Naive thymus-derived CD8-positive, alpha-beta T cell (primary cell): ENCODE measurements at regions not wholly inside any gene's neighbourhood (a gene's known extent, or its start where the extent isn't known, plus 50 kb on each side); places are given as distances from the start of the nearest gene placed in this dataset.
"Not testable (repeated sequence)": the region's sequence is repeated elsewhere in the genome, so short reads cannot be mapped to it uniquely, and the experiment has no call there.

Experiments used
- ATAC-seq, 2 donors: fragments of 150-1000 bp; cut with Tn5 transposase in 1 of 2; sonication (Bioruptor Pico), chemical (Tn5 transposase) in 1 of 2; 1 replicate in 1 of 2; 2 replicates in 1 of 2; pipeline ENCODE4 v1.10.0; 2021; ENCODE audit warnings: mild to moderate bottlenecking in 2 of 2, moderate library complexity in 2 of 2
- POLR2A ChIA-PET: fragments of 350-600 bp; sonication (Branson Sonifier 250); formaldehyde crosslinking; loops from one replicate; lab custom pipeline; 2021; ENCODE audit warnings: antibody characterized with exemption; lab: Charles Lee
- DNase-seq, 10 donors: peaks; one replicate each; pipeline versions ENCODE4 v3.0.0 to v3.0.0-alpha.2; 2020 to 2022
- H3K27ac Mint-ChIP-seq, 10 donors: one replicate each; pipeline ENCODE4 v1.8.0; 2020 to 2022; ENCODE audit warnings: mild to moderate bottlenecking in 10 of 10, mixed read lengths in 10 of 10, moderate library complexity in 4 of 10, inconsistent platforms in 1 of 10
- H3K27me3 Mint-ChIP-seq, 5 donors: one replicate each; pipeline ENCODE4 v1.8.0; 2021 to 2022; ENCODE audit warnings: mixed read lengths in 5 of 5
- H3K36me3 Mint-ChIP-seq, 3 donors: one replicate each; pipeline ENCODE4 v1.8.0; 2020 to 2022; ENCODE audit warnings: mixed read lengths in 3 of 3, mild to moderate bottlenecking in 2 of 3, inconsistent platforms in 1 of 3
- H3K4me1 Mint-ChIP-seq, 4 donors: one replicate each; pipeline ENCODE4 v1.8.0; 2021 to 2022; ENCODE audit warnings: mixed read lengths in 4 of 4
- H3K4me3 Mint-ChIP-seq, 10 donors: one replicate each; pipeline ENCODE4 v1.8.0; 2020 to 2022; ENCODE audit warnings: mild to moderate bottlenecking in 10 of 10, mixed read lengths in 10 of 10, moderate library complexity in 6 of 10, inconsistent platforms in 1 of 10
- H3K9me3 Mint-ChIP-seq, 9 donors: one replicate each; pipeline ENCODE4 v1.8.0; 2020 to 2022; ENCODE audit warnings: mixed read lengths in 9 of 9, mild to moderate bottlenecking in 3 of 9, inconsistent platforms in 1 of 9, moderate library complexity in 1 of 9

GRCh38 chr1:147103416-147104155 lies 68.7 kb downstream of the PRKAB2 start:
- H3K4me3 Mint-ChIP-seq, H3K9me3 Mint-ChIP-seq, DNase-seq, POLR2A ChIA-PET, H3K4me1 Mint-ChIP-seq, ATAC-seq, H3K36me3 Mint-ChIP-seq, H3K27ac Mint-ChIP-seq: not testable (repeated sequence)
- H3K27me3 Mint-ChIP-seq = peaks cover 0 to 39% (median 13%) of the 10 kb centered on the region in 5 donors

GRCh38 chr1:147099192-147099591 lies 73.1 kb downstream of the PRKAB2 start:
- peaks cover 0 to 2% (median 0%) of the 10 kb centered on the region in 9 donors for H3K9me3 Mint-ChIP-seq
- H3K27ac Mint-ChIP-seq = no peak overlapping the region
- peaks cover 0 to 34% (median 12%) of the 10 kb centered on the region in 5 donors for H3K27me3 Mint-ChIP-seq
- ATAC-seq (no peak), DNase-seq (no peak)
- POLR2A ChIA-PET = no interaction called here
- peak overlapping the region in 2 of 10 donors; percentile 9 to 23 for H3K4me3 Mint-ChIP-seq
- H3K36me3 Mint-ChIP-seq = no peaks in the 10 kb centered on the region
- peaks cover 2 to 9% (median 8%) of the 10 kb centered on the region in 4 donors for H3K4me1 Mint-ChIP-seq

- ATAC-seq, H3K27ac Mint-ChIP-seq, H3K4me3 Mint-ChIP-seq, H3K9me3 Mint-ChIP-seq, H3K4me1 Mint-ChIP-seq, POLR2A ChIA-PET, DNase-seq, H3K36me3 Mint-ChIP-seq: not testable (repeated sequence)
- peaks cover 0 to 34% (median 11%) of the 10 kb centered on the region in 5 donors for H3K27me3 Mint-ChIP-seq
Observed at GRCh38 chr1:147098338-147098973, 73.8 kb downstream of the PRKAB2 start.

- H3K9me3 Mint-ChIP-seq = peaks cover 0 to 4% (median 0%) of the 10 kb centered on the region in 9 donors
- POLR2A ChIA-PET = no interaction called here
- peaks cover 0 to 36% (median 22%) of the 10 kb centered on the region in 5 donors for H3K27me3 Mint-ChIP-seq
- no peak overlapping the region for H3K4me3 Mint-ChIP-seq
- no peaks in the 10 kb centered on the region for H3K36me3 Mint-ChIP-seq
- DNase-seq (no peak), ATAC-seq (no peak)
- H3K27ac Mint-ChIP-seq = no peak overlapping the region
- peaks cover 2 to 9% (median 8%) of the 10 kb centered on the region in 4 donors for H3K4me1 Mint-ChIP-seq
Observed at GRCh38 chr1:147095691-147096090, 76.6 kb downstream of the PRKAB2 start.

GRCh38 chr1:147091801-147092200 lies 80.5 kb downstream of the PRKAB2 start:
- POLR2A ChIA-PET = no interaction called here
- Mint-ChIP-seq H3K27ac (no peak overlapping the region), H3K27me3 (peaks cover 0 to 52% (median 21%) of the 10 kb centered on the region in 5 donors), H3K36me3 (no peaks in the 10 kb centered on the region), H3K4me1 (peaks cover 0 to 7% (median 3%) of the 10 kb centered on the region in 4 donors), H3K4me3 (no peak overlapping the region), H3K9me3 (peaks cover 0 to 13% (median 4%) of the 10 kb centered on the region in 9 donors)
- ATAC-seq = no peak
- no peak for DNase-seq

GRCh38 chr1:147089457-147089856 lies 82.8 kb downstream of the PRKAB2 start:
- DNase-seq (no peak), ATAC-seq (no peak)
- H3K36me3 Mint-ChIP-seq = peaks cover 0 to 2% (median 0%) of the 10 kb centered on the region in 3 donors
- H3K27me3 Mint-ChIP-seq = peaks cover 0 to 62% (median 25%) of the 10 kb centered on the region in 5 donors
- peaks cover 0 to 22% (median 6%) of the 10 kb centered on the region in 9 donors for H3K9me3 Mint-ChIP-seq
- POLR2A ChIA-PET = no interaction called here
- H3K4me3 Mint-ChIP-seq = no peak overlapping the region
- peak overlapping the region in 1 of 10 donors; percentile 53 for H3K27ac Mint-ChIP-seq
- peaks cover 6 to 15% (median 8%) of the 10 kb centered on the region in 4 donors for H3K4me1 Mint-ChIP-seq

GRCh38 chr1:147086129-147086528 lies 86.1 kb downstream of the PRKAB2 start:
- Mint-ChIP-seq H3K4me1 (peaks cover 11 to 26% (median 18%) of the 10 kb centered on the region in 4 donors), H3K27ac (peak overlapping the region in 1 of 10 donors; percentile 3), H3K27me3 (peaks cover 3 to 70% (median 44%) of the 10 kb centered on the region in 5 donors), H3K36me3 (peaks cover 0 to 7% (median 2%) of the 10 kb centered on the region in 3 donors), H3K9me3 (peaks cover 0 to 33% (median 13%) of the 10 kb centered on the region in 9 donors), H3K4me3 (peak overlapping the region in 4 of 10 donors; percentile 3 to 86 (median 35))
- DNase-seq (no peak), ATAC-seq (no peak)
- POLR2A ChIA-PET = no interaction called here

GRCh38 chr1:147084273-147085096 lies 87.8 kb downstream of the PRKAB2 start:
- peak overlapping the region; percentile 86 to 99 (median 95) for H3K4me3 Mint-ChIP-seq
- peaks cover 0 to 10% (median 2%) of the 10 kb centered on the region in 3 donors for H3K36me3 Mint-ChIP-seq
- ATAC-seq = peak; percentile 75 to 81
- POLR2A ChIA-PET = interaction anchor here (0.6 to 1.3 kb wide), 6 partner anchors 9 to 1103 kb away, joined by 3 to 10 read pairs (median 3); partner anchors contain the start of genes CHD1L and PRKAB2
- peaks cover 0 to 30% (median 12%) of the 10 kb centered on the region in 9 donors for H3K9me3 Mint-ChIP-seq
- H3K27me3 Mint-ChIP-seq = peaks cover 13 to 71% (median 53%) of the 10 kb centered on the region in 5 donors
- H3K4me1 Mint-ChIP-seq = peaks cover 19 to 39% (median 31%) of the 10 kb centered on the region in 4 donors
- peak; percentile 27 to 81 (median 62) for DNase-seq
- peak overlapping the region; percentile 91 to 100 (median 96) for H3K27ac Mint-ChIP-seq

- ATAC-seq (no peak), DNase-seq (no peak)
- POLR2A ChIA-PET = interaction anchor here (0.6 to 1.3 kb wide), 3 partner anchors 11 to 159 kb away, joined by 3 to 10 read pairs (median 5); partner anchors contain the start of gene CHD1L
- Mint-ChIP-seq H3K4me3 (peak overlapping the region; percentile 86 to 99 (median 95)), H3K4me1 (peaks cover 16 to 42% (median 35%) of the 10 kb centered on the region in 4 donors), H3K36me3 (peaks cover 0 to 10% (median 2%) of the 10 kb centered on the region in 3 donors), H3K27me3 (peaks cover 18 to 72% (median 59%) of the 10 kb centered on the region in 5 donors), H3K27ac (peak overlapping the region in 8 of 10 donors; percentile 93 to 100 (median 98)), H3K9me3 (peaks cover 0 to 29% (median 11%) of the 10 kb centered on the region in 9 donors)
Observed at GRCh38 chr1:147083919-147084272, 88.4 kb downstream of the PRKAB2 start.

- POLR2A ChIA-PET = no interaction called here
- peaks cover 16 to 46% (median 40%) of the 10 kb centered on the region in 4 donors for H3K4me1 Mint-ChIP-seq
- H3K27ac Mint-ChIP-seq = peak overlapping the region in 2 of 10 donors; percentile 3 to 45
- H3K36me3 Mint-ChIP-seq = peaks cover 0 to 10% (median 2%) of the 10 kb centered on the region in 3 donors
- DNase-seq (no peak), ATAC-seq (no peak)
- peak overlapping the region; percentile 34 to 90 (median 73) for H3K4me3 Mint-ChIP-seq
- peaks cover 0 to 17% (median 6%) of the 10 kb centered on the region in 9 donors for H3K9me3 Mint-ChIP-seq
- H3K27me3 Mint-ChIP-seq = peaks cover 29 to 89% (median 78%) of the 10 kb centered on the region in 5 donors
Observed at GRCh38 chr1:147080671-147081394, 91.4 kb downstream of the PRKAB2 start.

GRCh38 chr1:147080006-147080661 lies 92.1 kb downstream of the PRKAB2 start:
- Mint-ChIP-seq H3K27me3 (peaks cover 35 to 96% (median 82%) of the 10 kb centered on the region in 5 donors), H3K4me1 (peaks cover 16 to 45% (median 40%) of the 10 kb centered on the region in 4 donors), H3K36me3 (peaks cover 0 to 10% (median 2%) of the 10 kb centered on the region in 3 donors), H3K9me3 (peaks cover 0 to 19% (median 6%) of the 10 kb centered on the region in 9 donors), H3K4me3 (peak overlapping the region; percentile 61 to 90 (median 74)), H3K27ac (peak overlapping the region in 3 of 10 donors; percentile 44 to 68 (median 45))
- DNase-seq (peak in 1 of 10 donors; percentile 26), ATAC-seq (peak in 1 of 2 donors; percentile 12)
- POLR2A ChIA-PET = no interaction called here
